ENCODE measurements at regions not wholly inside any gene's neighbourhood (a gene's known extent, or its start where the extent isn't known, plus 50 kb on each side); places are given as distances from the start of the nearest gene placed in this dataset.

DNA sequence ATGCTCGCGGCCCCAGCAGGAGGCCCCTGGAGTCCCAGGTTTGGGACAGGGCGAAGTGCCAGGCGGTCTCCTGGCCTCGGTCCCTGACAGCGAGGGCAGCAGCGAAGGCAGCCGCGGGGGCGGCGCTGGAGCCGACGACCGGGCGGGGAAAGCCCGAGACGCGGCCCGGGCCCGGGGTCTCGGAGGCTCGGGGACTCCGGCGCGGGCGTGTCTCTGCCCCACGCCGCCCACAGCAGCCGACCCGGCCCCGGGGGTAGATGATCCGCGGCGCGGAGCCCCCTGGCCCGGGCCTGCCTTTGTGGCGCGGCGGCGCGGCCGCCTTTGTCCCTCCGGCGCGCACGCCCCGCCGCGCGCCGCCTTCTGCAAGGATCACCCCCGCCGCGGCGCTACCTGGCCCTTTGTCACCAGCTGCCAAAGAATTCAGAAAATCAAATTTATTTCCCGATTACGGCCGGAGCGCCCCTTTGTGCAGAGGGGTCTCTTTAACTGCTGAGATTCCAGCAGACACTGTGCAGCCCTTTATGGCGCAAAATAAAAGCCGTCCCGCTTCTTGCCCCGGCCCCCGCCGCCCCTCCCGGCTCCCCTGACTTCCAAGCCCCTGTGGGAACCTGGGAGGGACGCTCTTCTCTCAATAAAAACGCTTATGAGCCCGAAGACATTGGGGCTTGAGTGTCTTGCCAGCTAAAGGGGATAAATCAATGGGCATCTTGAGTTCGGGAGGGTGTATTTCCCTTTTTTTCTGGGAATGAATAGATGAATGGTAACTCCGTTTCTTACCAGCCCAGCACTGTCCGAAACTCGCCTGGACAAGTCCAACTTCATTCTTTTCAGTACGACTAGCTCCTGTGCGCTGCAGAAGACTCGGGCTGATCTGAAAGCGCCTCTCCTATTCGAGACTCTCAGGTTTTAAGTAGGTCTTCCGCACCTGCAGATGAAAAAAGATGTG, 68.4 kb downstream of the HES1 start:
- TF ChIP-seq, protein P1, sequence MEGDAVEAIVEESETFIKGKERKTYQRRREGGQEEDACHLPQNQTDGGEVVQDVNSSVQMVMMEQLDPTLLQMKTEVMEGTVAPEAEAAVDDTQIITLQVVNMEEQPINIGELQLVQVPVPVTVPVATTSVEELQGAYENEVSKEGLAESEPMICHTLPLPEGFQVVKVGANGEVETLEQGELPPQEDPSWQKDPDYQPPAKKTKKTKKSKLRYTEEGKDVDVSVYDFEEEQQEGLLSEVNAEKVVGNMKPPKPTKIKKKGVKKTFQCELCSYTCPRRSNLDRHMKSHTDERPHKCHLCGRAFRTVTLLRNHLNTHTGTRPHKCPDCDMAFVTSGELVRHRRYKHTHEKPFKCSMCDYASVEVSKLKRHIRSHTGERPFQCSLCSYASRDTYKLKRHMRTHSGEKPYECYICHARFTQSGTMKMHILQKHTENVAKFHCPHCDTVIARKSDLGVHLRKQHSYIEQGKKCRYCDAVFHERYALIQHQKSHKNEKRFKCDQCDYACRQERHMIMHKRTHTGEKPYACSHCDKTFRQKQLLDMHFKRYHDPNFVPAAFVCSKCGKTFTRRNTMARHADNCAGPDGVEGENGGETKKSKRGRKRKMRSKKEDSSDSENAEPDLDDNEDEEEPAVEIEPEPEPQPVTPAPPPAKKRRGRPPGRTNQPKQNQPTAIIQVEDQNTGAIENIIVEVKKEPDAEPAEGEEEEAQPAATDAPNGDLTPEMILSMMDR (IDR thresholded peaks at IDR 0.05), result no peak
- TF ChIP-seq POLR2A (IDR thresholded peaks at IDR 0.05), result no peak

All from body of pancreas (tissue), 4 donors.